GM23248 (cell line): ENCODE measurements at regions not wholly inside any gene's neighbourhood (a gene's known extent, or its start where the extent isn't known, plus 50 kb on each side); places are given as distances from the start of the nearest gene placed in this dataset.

Experiments used
- EZH2 ChIP-seq: fragments of 200-600 bp; sonication (generic); IDR thresholded peaks from 2 replicates; pipeline ENCODE4 v1.6.1; 2018; ENCODE audit warnings: antibody characterized with exemption, mild to moderate bottlenecking; ENCODE audit not compliant: insufficient read depth, poor library complexity, severe bottlenecking
- EZH2phosphoT487 ChIP-seq: fragments of 200-600 bp; sonication (generic); IDR thresholded peaks from 2 replicates; pipeline ENCODE4 v1.6.1; 2018; ENCODE audit warnings: antibody characterized with exemption, moderate library complexity, mild to moderate bottlenecking, low read depth; ENCODE audit not compliant: insufficient read depth

DNA sequence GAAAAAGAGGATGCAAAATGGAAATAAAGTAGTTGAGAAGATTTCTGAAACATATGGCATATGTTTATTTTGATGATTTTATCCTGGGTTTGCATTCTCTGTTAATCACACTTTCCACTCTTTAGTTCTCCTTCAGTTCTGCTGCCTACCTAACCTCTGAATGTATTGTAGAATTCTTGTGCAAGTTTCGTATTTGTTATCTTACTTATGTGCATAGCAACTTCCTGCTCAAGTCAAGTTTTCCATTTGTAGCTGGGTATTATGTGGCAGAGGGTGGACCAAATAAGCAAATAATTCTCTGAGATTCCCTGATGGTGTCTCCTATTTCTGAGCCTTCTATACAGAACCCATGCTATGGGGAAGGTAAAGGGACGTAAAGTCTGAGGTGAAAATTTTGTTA, 381.6 kb downstream of the FOXG1 start:
- no peak for TF ChIP-seq EZH2
- TF ChIP-seq EZH2phosphoT487, result no peak
